ENCODE measurements at regions not wholly inside any gene's neighbourhood (a gene's known extent, or its start where the extent isn't known, plus 50 kb on each side); places are given as distances from the start of the nearest gene placed in this dataset.

- H3K27me3 ChIP-seq, result no peaks in the 10 kb centered on the region
- DNase-seq (ENCODE audit: low spot score), result no peak
- H3K27ac ChIP-seq, result no peak overlapping the region
- H3K4me1 ChIP-seq, result no peaks in the 10 kb centered on the region
- H3K4me3 ChIP-seq, result no peak overlapping the region
- H3K9me3 ChIP-seq, result no peaks in the 10 kb centered on the region
- TF ChIP-seq, protein P1, sequence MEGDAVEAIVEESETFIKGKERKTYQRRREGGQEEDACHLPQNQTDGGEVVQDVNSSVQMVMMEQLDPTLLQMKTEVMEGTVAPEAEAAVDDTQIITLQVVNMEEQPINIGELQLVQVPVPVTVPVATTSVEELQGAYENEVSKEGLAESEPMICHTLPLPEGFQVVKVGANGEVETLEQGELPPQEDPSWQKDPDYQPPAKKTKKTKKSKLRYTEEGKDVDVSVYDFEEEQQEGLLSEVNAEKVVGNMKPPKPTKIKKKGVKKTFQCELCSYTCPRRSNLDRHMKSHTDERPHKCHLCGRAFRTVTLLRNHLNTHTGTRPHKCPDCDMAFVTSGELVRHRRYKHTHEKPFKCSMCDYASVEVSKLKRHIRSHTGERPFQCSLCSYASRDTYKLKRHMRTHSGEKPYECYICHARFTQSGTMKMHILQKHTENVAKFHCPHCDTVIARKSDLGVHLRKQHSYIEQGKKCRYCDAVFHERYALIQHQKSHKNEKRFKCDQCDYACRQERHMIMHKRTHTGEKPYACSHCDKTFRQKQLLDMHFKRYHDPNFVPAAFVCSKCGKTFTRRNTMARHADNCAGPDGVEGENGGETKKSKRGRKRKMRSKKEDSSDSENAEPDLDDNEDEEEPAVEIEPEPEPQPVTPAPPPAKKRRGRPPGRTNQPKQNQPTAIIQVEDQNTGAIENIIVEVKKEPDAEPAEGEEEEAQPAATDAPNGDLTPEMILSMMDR (IDR thresholded peaks at IDR 0.05), result no peak
- no peaks in the 10 kb centered on the region for H3K36me3 ChIP-seq
Measured at GRCh38 chr21:20760221-20760620, 238.0 kb upstream of the NCAM2 start.

DNA sequence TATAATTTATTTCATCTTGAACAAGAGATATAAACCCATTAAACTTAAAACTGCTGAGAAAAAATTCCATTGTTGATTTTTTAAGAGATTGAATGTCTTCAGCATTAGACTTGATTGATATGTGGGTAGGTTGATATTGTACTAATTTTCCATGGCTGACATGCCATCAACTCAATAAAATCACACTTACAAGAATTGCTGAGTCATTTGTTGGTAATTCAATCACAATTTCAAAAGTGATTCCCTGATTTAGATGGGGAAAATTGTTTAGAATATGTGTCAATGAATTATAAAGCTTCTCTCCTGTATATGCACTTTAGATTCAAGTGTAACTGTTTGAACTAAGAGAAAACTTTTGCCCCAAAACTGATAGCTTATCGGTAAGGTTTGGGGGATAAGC lies 223.5 kb upstream of the NCAM2 start:
- Histone ChIP-seq H3K36me3 (no peaks in the 10 kb centered on the region), H3K27me3 (no peaks in the 10 kb centered on the region), H3K27ac (no peak overlapping the region), H3K4me3 (no peak overlapping the region), H3K4me1 (no peaks in the 10 kb centered on the region), H3K9me3 (peaks cover 0 to 9% of the 10 kb centered on the region in 2 donors)
- DNase-seq (ENCODE audit: low spot score), result no peak
- TF ChIP-seq, protein P1 (IDR thresholded peaks at IDR 0.05), result no peak

- DNase-seq (ENCODE audit: low spot score), result no peak
- no peak overlapping the region for H3K27ac ChIP-seq
Measured at GRCh38 chr21:20779321-20779720, 218.9 kb upstream of the NCAM2 start.

GRCh38 chr21:20783611-20784010 lies 214.6 kb upstream of the NCAM2 start:
- Histone ChIP-seq H3K27ac (no peak overlapping the region), H3K36me3 (no peaks in the 10 kb centered on the region), H3K27me3 (no peaks in the 10 kb centered on the region), H3K4me3 (no peak overlapping the region), H3K4me1 (no peaks in the 10 kb centered on the region), H3K9me3 (peaks cover 0 to 12% of the 10 kb centered on the region in 2 donors)
- DNase-seq (ENCODE audit: low spot score), result no peak
- TF ChIP-seq, protein P1 (IDR thresholded peaks at IDR 0.05), result no peak

More at GRCh38 chr21:20779321-20779720, 218.9 kb upstream of the NCAM2 start:
- Histone ChIP-seq H3K9me3 (peaks cover 0 to 12% of the 10 kb centered on the region in 2 donors), H3K4me3 (no peak overlapping the region), H3K27me3 (no peaks in the 10 kb centered on the region), H3K36me3 (no peaks in the 10 kb centered on the region), H3K4me1 (no peaks in the 10 kb centered on the region)
- TF ChIP-seq, protein P1 (IDR thresholded peaks at IDR 0.05), result no peak

- Histone ChIP-seq H3K9me3 (no peaks in the 10 kb centered on the region), H3K4me3 (no peak overlapping the region), H3K36me3 (no peaks in the 10 kb centered on the region), H3K27ac (no peak overlapping the region), H3K4me1 (no peaks in the 10 kb centered on the region), H3K27me3 (no peaks in the 10 kb centered on the region)
- DNase-seq (ENCODE audit: low spot score), result no peak
- TF ChIP-seq, protein P1 (IDR thresholded peaks at IDR 0.05), result no peak
Measured at GRCh38 chr21:20789729-20790500, 208.3 kb upstream of the NCAM2 start.

GRCh38 chr21:20800106-20800505 lies 198.1 kb upstream of the NCAM2 start:
- H3K4me3 ChIP-seq, result no peak overlapping the region
- H3K27me3 ChIP-seq, result no peaks in the 10 kb centered on the region
- TF ChIP-seq, protein P1 (IDR thresholded peaks at IDR 0.05), result no peak
- DNase-seq (ENCODE audit: low spot score), result no peak
- no peaks in the 10 kb centered on the region for H3K36me3 ChIP-seq
- H3K9me3 ChIP-seq, result no peaks in the 10 kb centered on the region
- no peaks in the 10 kb centered on the region for H3K4me1 ChIP-seq
- H3K27ac ChIP-seq, result no peak overlapping the region

Measured in right atrium auricular region (tissue), 2 donors.